ENCODE measurements at regions not wholly inside any gene's neighbourhood (a gene's known extent, or its start where the extent isn't known, plus 50 kb on each side); places are given as distances from the start of the nearest gene placed in this dataset.

GRCh38 chrX:68944211-68944610 lies 115.4 kb downstream of the EFNB1 start:
- DNase-seq = no peak

- no peak for DNase-seq
Measured at GRCh38 chrX:68942840-68943239, 114.0 kb downstream of the EFNB1 start.

- DNase-seq = no peak
Measured at GRCh38 chrX:68942104-68942503, 113.3 kb downstream of the EFNB1 start.

GRCh38 chrX:68941385-68941952 lies 112.6 kb downstream of the EFNB1 start:
- DNase-seq = no peak

- DNase-seq = no peak
Measured at GRCh38 chrX:68940601-68941000, 111.8 kb downstream of the EFNB1 start.

- DNase-seq = no peak
Measured at GRCh38 chrX:68939868-68940267, 111.0 kb downstream of the EFNB1 start.

- no peak for DNase-seq
Measured at GRCh38 chrX:68938244-68939004, 109.6 kb downstream of the EFNB1 start.

GRCh38 chrX:68937581-68937980 lies 108.8 kb downstream of the EFNB1 start:
- no peak for DNase-seq

- no peak for DNase-seq
Measured at GRCh38 chrX:68936608-68937007, 107.8 kb downstream of the EFNB1 start.

- no peak for DNase-seq
Measured at GRCh38 chrX:68936126-68936525, 107.3 kb downstream of the EFNB1 start.

- DNase-seq = no peak
Measured at GRCh38 chrX:68935362-68935761, 106.5 kb downstream of the EFNB1 start.

GRCh38 chrX:68934922-68935321 lies 106.1 kb downstream of the EFNB1 start:
- DNase-seq = no peak

GRCh38 chrX:68934421-68934820 lies 105.6 kb downstream of the EFNB1 start:
- no peak for DNase-seq

GRCh38 chrX:68932611-68933010 lies 103.8 kb downstream of the EFNB1 start:
- DNase-seq = no peak

- no peak for DNase-seq
Measured at GRCh38 chrX:68931345-68931744, 102.5 kb downstream of the EFNB1 start.

GRCh38 chrX:68930542-68931317 lies 101.9 kb downstream of the EFNB1 start:
- no peak for DNase-seq

GRCh38 chrX:68929332-68930150 lies 100.7 kb downstream of the EFNB1 start:
- DNase-seq = no peak

GRCh38 chrX:68928401-68928800 lies 99.6 kb downstream of the EFNB1 start:
- DNase-seq = no peak

- no peak for DNase-seq
Measured at GRCh38 chrX:68927178-68927577, 98.4 kb downstream of the EFNB1 start.

- no peak for DNase-seq
Measured at GRCh38 chrX:68923147-68923546, 94.3 kb downstream of the EFNB1 start.

GRCh38 chrX:68922013-68922412 lies 93.2 kb downstream of the EFNB1 start:
- no peak for DNase-seq

- no peak for DNase-seq
Measured at GRCh38 chrX:68920561-68920960, 91.7 kb downstream of the EFNB1 start.

- no peak for DNase-seq
Measured at GRCh38 chrX:68919707-68920106, 90.9 kb downstream of the EFNB1 start.

Data from NCI-H526 (cell line).